Neural progenitor cell (in vitro differentiated cells): ENCODE measurements at regions not wholly inside any gene's neighbourhood (a gene's known extent, or its start where the extent isn't known, plus 50 kb on each side); places are given as distances from the start of the nearest gene placed in this dataset.

ENCODE experiments used
- DNase-seq: peaks from one replicate; pipeline ENCODE4 v3.0.0-alpha.2; 2016; ENCODE audit warnings: low spot score
- H2AFZ ChIP-seq: fragments of 200-600 bp; sonication (generic); replicated peaks from 2 replicates; pipeline ENCODE4 v1.6.1; 2016; ENCODE audit warnings: antibody characterized with exemption
- H3F3A ChIP-seq: fragments of 200-600 bp; sonication (generic); 2 replicates; pipeline ENCODE4 v1.6.1; 2016; ENCODE audit warnings: antibody characterized with exemption, low read depth
- H3K27ac ChIP-seq: fragments of 200-600 bp; sonication (generic); 2 replicates; pipeline ENCODE4 v1.5.1; 2016; ENCODE audit warnings: mild to moderate bottlenecking
- H3K27me3 ChIP-seq: fragments of 200-600 bp; sonication (generic); 2 replicates; pipeline ENCODE4 v1.6.1; 2016; ENCODE audit warnings: mild to moderate bottlenecking, moderate library complexity
- H3K36me3 ChIP-seq: fragments of 200-600 bp; sonication (generic); 2 replicates; pipeline ENCODE4 v1.5.1; 2016
- H3K4me1 ChIP-seq: fragments of 200-600 bp; sonication (generic); 2 replicates; pipeline ENCODE4 v1.6.1; 2016; ENCODE audit warnings: mixed run types
- H3K4me2 ChIP-seq: fragments of 200-600 bp; sonication (generic); 2 replicates; pipeline ENCODE4 v1.6.1; 2016
- H3K4me3 ChIP-seq: fragments of 200-600 bp; sonication (generic); 2 replicates; pipeline ENCODE4 v1.5.1; 2016
- H3K79me2 ChIP-seq: fragments of 200-600 bp; sonication (generic); 2 replicates; pipeline ENCODE4 v1.6.1; 2016; ENCODE audit warnings: low read depth
- H3K9ac ChIP-seq: fragments of 200-600 bp; sonication (generic); 2 replicates; pipeline ENCODE4 v1.6.1; 2016
- H3K9me3 ChIP-seq: fragments of 200-600 bp; sonication (generic); 2 replicates; pipeline ENCODE4 v1.5.1; 2016; ENCODE audit warnings: low read depth
- H4K20me1 ChIP-seq: fragments of 200-600 bp; sonication (generic); 2 replicates; pipeline ENCODE4 v1.6.1; 2016; ENCODE audit warnings: low read depth
- H3K27ac Mint-ChIP-seq: 3 replicates; pipeline ENCODE4 v1.8.0; 2021; ENCODE audit warnings: mixed read lengths
- H3K27me3 Mint-ChIP-seq: 2 replicates; pipeline ENCODE4 v1.8.0; 2022; ENCODE audit warnings: low read depth, mild to moderate bottlenecking, inconsistent platforms, moderate library complexity, mixed read lengths; ENCODE audit not compliant: insufficient read depth
- H3K36me3 Mint-ChIP-seq: 3 replicates; pipeline ENCODE4 v1.8.0; 2021; ENCODE audit warnings: mixed read lengths
- H3K4me1 Mint-ChIP-seq: 3 replicates; pipeline ENCODE4 v1.8.0; 2021; ENCODE audit warnings: mixed read lengths
- H3K4me3 Mint-ChIP-seq: 3 replicates; pipeline ENCODE4 v1.8.0; 2021; ENCODE audit warnings: mild to moderate bottlenecking, moderate library complexity, mixed read lengths
- H3K9me3 Mint-ChIP-seq: 3 replicates; pipeline ENCODE4 v1.8.0; 2020; ENCODE audit warnings: mixed read lengths
- EZH2 ChIP-seq: fragments of 200-600 bp; sonication (generic); IDR thresholded peaks from 2 replicates; pipeline ENCODE4 v1.6.1; 2017; ENCODE audit warnings: antibody characterized with exemption, mild to moderate bottlenecking, moderate library complexity
- EZH2phosphoT487 ChIP-seq: fragments of 200-600 bp; sonication (generic); IDR thresholded peaks from 2 replicates; pipeline ENCODE4 v1.6.1; 2017; ENCODE audit warnings: antibody characterized with exemption
- TF ChIP-seq, protein P1 (sequence below): fragments of 200-600 bp; sonication (generic); IDR thresholded peaks from 2 replicates; pipeline ENCODE4 v1.5.1; 2017; ENCODE audit warnings: antibody characterized with exemption, mild to moderate bottlenecking

DNA sequence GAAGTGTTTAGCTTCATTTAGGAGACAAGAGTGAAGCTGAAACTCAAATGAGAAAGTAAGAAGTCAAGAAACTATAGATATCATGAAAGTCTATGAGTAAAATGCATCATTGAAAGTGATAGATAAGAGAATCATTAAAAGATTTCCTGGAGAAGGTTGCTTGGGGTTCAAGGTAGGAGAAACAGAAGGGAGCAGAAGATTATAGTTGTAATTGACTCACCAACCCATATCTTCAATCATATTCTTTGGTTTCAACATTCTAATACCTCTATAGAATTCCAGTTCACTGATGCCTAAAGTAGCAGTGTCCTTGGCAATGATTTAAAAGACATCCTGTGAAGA is 365.7 kb upstream of the RIOK2 start:
- Histone ChIP-seq H4K20me1 (no peaks in the 10 kb centered on the region), H3K4me2 (no peak overlapping the region), H3K4me3 (no peak overlapping the region), H3K27ac (no peak overlapping the region), H3K36me3 (no peaks in the 10 kb centered on the region), H3K9me3 (no peaks in the 10 kb centered on the region), H3K4me1 (peaks cover 16% of the 10 kb centered on the region), H3K79me2 (no peaks in the 10 kb centered on the region), H3K9ac (no peak overlapping the region), H3F3A (no peaks in the 10 kb centered on the region), H3K27me3 (no peaks in the 10 kb centered on the region), H2AFZ (no peak overlapping the region)
- H3K4me1 Mint-ChIP-seq, result peaks cover 18% of the 10 kb centered on the region
- H3K4me3 Mint-ChIP-seq, result no peak overlapping the region
- H3K9me3 Mint-ChIP-seq, result no peaks in the 10 kb centered on the region
- no peaks in the 10 kb centered on the region for H3K36me3 Mint-ChIP-seq
- no peak for TF ChIP-seq EZH2
- TF ChIP-seq, protein P1, sequence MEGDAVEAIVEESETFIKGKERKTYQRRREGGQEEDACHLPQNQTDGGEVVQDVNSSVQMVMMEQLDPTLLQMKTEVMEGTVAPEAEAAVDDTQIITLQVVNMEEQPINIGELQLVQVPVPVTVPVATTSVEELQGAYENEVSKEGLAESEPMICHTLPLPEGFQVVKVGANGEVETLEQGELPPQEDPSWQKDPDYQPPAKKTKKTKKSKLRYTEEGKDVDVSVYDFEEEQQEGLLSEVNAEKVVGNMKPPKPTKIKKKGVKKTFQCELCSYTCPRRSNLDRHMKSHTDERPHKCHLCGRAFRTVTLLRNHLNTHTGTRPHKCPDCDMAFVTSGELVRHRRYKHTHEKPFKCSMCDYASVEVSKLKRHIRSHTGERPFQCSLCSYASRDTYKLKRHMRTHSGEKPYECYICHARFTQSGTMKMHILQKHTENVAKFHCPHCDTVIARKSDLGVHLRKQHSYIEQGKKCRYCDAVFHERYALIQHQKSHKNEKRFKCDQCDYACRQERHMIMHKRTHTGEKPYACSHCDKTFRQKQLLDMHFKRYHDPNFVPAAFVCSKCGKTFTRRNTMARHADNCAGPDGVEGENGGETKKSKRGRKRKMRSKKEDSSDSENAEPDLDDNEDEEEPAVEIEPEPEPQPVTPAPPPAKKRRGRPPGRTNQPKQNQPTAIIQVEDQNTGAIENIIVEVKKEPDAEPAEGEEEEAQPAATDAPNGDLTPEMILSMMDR, result no peak
- no peak for TF ChIP-seq EZH2phosphoT487
- DNase-seq, result no peak
- H3K27me3 Mint-ChIP-seq, result no peaks in the 10 kb centered on the region
- H3K27ac Mint-ChIP-seq, result no peak overlapping the region

DNA sequence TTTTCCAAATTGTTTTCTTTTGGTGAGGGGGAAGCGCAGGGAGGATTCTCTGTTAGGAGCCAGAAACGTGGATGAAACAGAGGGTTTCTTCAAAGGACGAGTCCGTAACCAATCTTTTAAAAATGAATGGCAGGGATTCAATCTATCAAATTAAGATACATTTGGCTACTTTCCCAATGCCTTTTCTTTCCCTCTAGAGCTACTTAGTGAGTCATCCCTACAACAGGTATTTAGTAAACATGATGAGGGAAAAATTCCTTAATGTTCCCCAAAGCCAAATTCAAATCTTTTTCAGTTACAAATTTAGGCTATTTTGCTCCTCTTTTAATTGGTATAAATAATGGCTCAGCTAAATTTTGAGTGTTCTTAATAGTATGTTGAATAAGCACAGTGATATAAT is 366.4 kb upstream of the RIOK2 start:
- no peaks in the 10 kb centered on the region for H3K27me3 ChIP-seq
- no peaks in the 10 kb centered on the region for H3F3A ChIP-seq
- peaks cover 16% of the 10 kb centered on the region for H3K4me1 ChIP-seq
- H3K36me3 ChIP-seq, result no peaks in the 10 kb centered on the region
- no peaks in the 10 kb centered on the region for H4K20me1 ChIP-seq
- Mint-ChIP-seq H3K27ac (no peak overlapping the region), H3K27me3 (no peaks in the 10 kb centered on the region), H3K4me1 (peaks cover 18% of the 10 kb centered on the region), H3K4me3 (no peak overlapping the region), H3K9me3 (no peaks in the 10 kb centered on the region), H3K36me3 (no peaks in the 10 kb centered on the region)
- H3K27ac ChIP-seq, result no peak overlapping the region
- H3K79me2 ChIP-seq, result no peaks in the 10 kb centered on the region
- no peaks in the 10 kb centered on the region for H3K9me3 ChIP-seq
- no peak overlapping the region for H3K4me2 ChIP-seq
- H3K9ac ChIP-seq, result no peak overlapping the region
- H2AFZ ChIP-seq, result no peak overlapping the region
- TF ChIP-seq, protein P1, result no peak
- TF ChIP-seq EZH2, result no peak
- no peak for DNase-seq
- no peak overlapping the region for H3K4me3 ChIP-seq

DNA sequence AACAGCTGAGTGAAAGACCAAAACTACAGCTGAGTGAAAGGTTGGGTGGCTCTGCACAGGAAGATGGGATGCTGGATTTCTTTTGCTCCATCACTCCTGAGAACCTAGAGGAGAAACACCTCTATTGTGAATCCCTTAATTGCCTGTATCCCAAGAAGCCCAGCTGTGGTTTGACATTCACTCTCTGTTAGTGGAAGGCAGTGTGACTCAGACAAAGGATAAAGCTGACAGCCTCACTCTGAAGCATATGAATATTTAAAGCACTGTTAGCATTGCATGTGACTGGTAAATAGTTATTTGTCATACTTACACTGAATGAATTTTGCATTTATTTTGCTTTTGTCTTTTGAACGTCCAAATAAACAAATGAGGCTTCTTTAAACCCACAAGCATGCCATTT is 367.1 kb upstream of the RIOK2 start:
- Histone ChIP-seq H3K9ac (no peak overlapping the region), H3K9me3 (no peaks in the 10 kb centered on the region), H3K27me3 (no peaks in the 10 kb centered on the region), H3K4me1 (peaks cover 12% of the 10 kb centered on the region), H3K4me2 (no peak overlapping the region), H3K79me2 (no peaks in the 10 kb centered on the region), H3K4me3 (no peak overlapping the region), H3K27ac (no peak overlapping the region), H4K20me1 (no peaks in the 10 kb centered on the region), H3K36me3 (no peaks in the 10 kb centered on the region), H2AFZ (no peak overlapping the region), H3F3A (no peaks in the 10 kb centered on the region)
- H3K4me3 Mint-ChIP-seq, result no peak overlapping the region
- peak; percentile 34 for DNase-seq
- H3K27me3 Mint-ChIP-seq, result no peaks in the 10 kb centered on the region
- H3K9me3 Mint-ChIP-seq, result no peaks in the 10 kb centered on the region
- no peak overlapping the region for H3K27ac Mint-ChIP-seq
- TF ChIP-seq EZH2phosphoT487 (no peak), EZH2 (no peak)
- TF ChIP-seq, protein P1, result no peak
- H3K36me3 Mint-ChIP-seq, result no peaks in the 10 kb centered on the region
- H3K4me1 Mint-ChIP-seq, result peaks cover 14% of the 10 kb centered on the region

DNA sequence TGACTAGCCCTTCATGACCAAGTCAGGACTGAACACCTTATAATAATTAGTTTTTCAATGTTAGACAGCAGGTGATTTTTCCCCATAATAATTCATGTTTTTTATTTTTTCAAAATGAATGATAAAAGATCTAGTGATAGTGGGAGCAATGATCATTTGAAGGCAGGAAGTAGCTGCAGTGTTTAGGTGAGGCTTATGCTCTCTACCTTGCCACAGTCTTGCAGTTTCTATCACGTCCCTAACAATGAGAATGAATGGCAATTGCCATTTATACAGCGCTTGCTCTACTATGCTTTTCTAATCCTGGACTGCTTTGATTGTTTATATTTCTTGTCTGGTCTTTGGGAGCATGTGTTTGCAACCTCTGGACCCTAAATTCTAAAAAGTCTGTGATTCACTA is 367.8 kb upstream of the RIOK2 start:
- no peak overlapping the region for H3K9ac ChIP-seq
- H3K79me2 ChIP-seq, result no peaks in the 10 kb centered on the region
- no peak for DNase-seq
- H3K27me3 ChIP-seq, result no peaks in the 10 kb centered on the region
- H3K27ac Mint-ChIP-seq, result no peak overlapping the region
- no peaks in the 10 kb centered on the region for H3K27me3 Mint-ChIP-seq
- no peaks in the 10 kb centered on the region for H3K36me3 Mint-ChIP-seq
- peaks cover 10% of the 10 kb centered on the region for H3K4me1 ChIP-seq
- no peak overlapping the region for H2AFZ ChIP-seq
- H4K20me1 ChIP-seq, result no peaks in the 10 kb centered on the region
- no peak overlapping the region for H3K4me3 ChIP-seq
- no peaks in the 10 kb centered on the region for H3K9me3 Mint-ChIP-seq
- no peak for TF ChIP-seq EZH2
- TF ChIP-seq EZH2phosphoT487, result no peak
- TF ChIP-seq, protein P1, result no peak
- no peak overlapping the region for H3K4me3 Mint-ChIP-seq
- no peak overlapping the region for H3K27ac ChIP-seq
- no peak overlapping the region for H3K4me2 ChIP-seq
- H3K36me3 ChIP-seq, result no peaks in the 10 kb centered on the region
- H3K9me3 ChIP-seq, result no peaks in the 10 kb centered on the region
- H3K4me1 Mint-ChIP-seq, result peaks cover 11% of the 10 kb centered on the region
- no peaks in the 10 kb centered on the region for H3F3A ChIP-seq
